Daoy (cell line): ENCODE measurements at regions not wholly inside any gene's neighbourhood (a gene's known extent, or its start where the extent isn't known, plus 50 kb on each side); places are given as distances from the start of the nearest gene placed in this dataset.
A peak's percentile ranks its signal among the peaks of the same experiment; 100 is the strongest.
"Not testable (repeated sequence)": the region's sequence is repeated elsewhere in the genome, so short reads cannot be mapped to it uniquely, and the experiment has no call there.

Source experiments
- DNase-seq: peaks from one replicate; pipeline ENCODE4 v3.0.0-alpha.2; 2015; ENCODE audit warnings: low read depth

DNA sequence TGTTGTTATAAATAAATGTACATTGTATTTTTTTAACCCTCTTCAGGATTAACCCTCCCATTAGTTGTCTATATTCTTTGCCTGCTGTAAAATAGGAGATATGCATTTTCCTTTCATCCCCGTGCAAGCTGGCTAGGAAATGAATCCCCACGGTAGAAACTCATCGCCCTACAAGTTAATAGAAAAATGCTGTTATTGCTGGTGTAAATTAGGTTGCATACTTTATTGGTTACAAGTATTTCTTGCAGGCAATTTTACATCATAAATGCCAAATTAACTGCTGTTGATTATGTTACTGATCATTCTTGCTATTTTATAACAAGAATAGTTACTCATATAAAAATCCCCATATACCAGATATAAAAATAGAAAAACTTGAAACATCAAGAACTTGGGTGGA lies 454.2 kb upstream of the KLF6 start:
- DNase-seq: no peak

- not testable (repeated sequence) for DNase-seq
Measured at GRCh38 chr10:4236905-4237304, 451.9 kb upstream of the KLF6 start.

DNA sequence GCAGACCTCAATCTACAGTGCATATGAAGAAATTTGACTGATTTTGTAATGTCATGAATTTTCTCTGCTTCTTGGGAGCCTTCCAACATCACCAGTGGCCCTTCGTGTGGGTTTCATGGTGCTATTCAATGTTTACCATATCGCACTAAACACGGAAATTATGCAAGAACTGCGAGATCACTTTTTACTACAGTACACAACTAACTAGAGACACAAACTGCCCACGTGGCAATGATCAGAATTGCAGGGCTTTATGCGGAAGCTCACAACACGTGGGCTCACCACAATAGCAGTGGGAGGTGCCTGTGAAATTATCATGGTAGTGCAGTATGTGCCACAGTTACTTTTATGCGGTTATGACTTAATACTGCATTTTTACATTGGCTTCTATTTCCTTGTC lies 449.7 kb upstream of the KLF6 start:
- peak; percentile 17 for DNase-seq

- no peak for DNase-seq
Measured at GRCh38 chr10:4231439-4231838, 446.4 kb upstream of the KLF6 start.

DNA sequence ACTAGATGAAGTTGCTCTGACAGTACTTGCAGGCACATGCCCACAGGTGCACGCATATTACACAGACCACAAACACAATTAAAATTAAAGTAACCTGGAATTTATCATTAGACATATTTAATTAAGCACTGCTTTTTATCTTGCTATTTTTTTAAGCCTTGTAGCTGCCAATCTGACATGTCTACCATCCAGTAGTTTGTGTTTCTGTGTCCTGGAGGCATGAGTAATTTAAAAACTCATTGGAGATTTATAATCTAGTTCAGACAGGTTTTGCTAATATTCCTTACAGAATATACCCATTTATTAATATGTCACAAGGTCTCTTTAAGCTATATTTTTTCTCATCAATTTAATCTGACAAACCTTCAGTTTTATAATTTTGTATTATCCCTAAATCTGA lies 445.0 kb upstream of the KLF6 start:
- DNase-seq: no peak

GRCh38 chr10:4229106-4229505 lies 444.1 kb upstream of the KLF6 start:
- no peak for DNase-seq

GRCh38 chr10:4227586-4227985 lies 442.6 kb upstream of the KLF6 start:
- DNase-seq: no peak

- no peak for DNase-seq
Measured at GRCh38 chr10:4226941-4227540, 442.0 kb upstream of the KLF6 start.

GRCh38 chr10:4224178-4224577 lies 439.2 kb upstream of the KLF6 start:
- no peak for DNase-seq

DNA sequence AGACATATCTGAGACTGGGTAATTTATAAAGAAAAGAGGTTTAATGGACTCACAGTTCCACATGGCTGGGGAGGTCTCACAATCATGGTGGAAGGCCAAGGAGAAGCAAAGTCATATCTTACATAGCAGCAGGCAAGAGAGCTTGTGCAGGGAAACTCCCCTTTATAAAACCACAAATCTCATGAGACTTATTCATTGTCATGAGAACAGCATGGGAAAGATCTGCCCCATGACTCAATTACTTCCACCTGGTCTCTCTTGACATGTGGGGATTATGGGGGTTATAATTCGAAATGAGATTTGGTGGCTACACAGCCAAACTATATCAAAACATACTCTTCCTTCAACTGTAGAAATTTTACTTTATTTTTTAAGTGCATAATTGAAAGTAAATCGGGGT lies 436.3 kb upstream of the KLF6 start:
- not testable (repeated sequence) for DNase-seq

- DNase-seq: no peak
Measured at GRCh38 chr10:4219901-4220300, 434.9 kb upstream of the KLF6 start.

- DNase-seq: no peak
Measured at GRCh38 chr10:4217653-4218052, 432.6 kb upstream of the KLF6 start.

- no peak for DNase-seq
Measured at GRCh38 chr10:4217187-4217586, 432.2 kb upstream of the KLF6 start.

DNA sequence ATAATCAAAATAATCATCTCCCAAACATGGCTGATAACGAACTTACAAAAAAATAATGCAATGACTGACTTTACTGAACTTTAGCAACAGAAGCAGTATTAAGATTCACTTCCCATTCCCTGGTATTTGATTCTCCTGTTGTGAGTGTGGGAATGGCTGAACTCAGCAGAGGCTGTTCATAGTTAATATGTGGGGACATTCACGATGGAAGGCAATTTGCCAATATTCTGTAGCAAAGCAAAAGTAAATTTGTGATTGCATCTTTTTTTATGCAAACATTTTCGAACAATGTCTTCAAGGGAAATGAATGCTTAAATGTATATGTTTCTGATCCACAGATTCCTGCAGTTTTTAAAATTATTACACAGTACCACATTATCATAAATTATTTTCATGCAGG lies 431.7 kb upstream of the KLF6 start:
- DNase-seq: no peak

- no peak for DNase-seq
Measured at GRCh38 chr10:4215963-4216575, 431.1 kb upstream of the KLF6 start.

DNA sequence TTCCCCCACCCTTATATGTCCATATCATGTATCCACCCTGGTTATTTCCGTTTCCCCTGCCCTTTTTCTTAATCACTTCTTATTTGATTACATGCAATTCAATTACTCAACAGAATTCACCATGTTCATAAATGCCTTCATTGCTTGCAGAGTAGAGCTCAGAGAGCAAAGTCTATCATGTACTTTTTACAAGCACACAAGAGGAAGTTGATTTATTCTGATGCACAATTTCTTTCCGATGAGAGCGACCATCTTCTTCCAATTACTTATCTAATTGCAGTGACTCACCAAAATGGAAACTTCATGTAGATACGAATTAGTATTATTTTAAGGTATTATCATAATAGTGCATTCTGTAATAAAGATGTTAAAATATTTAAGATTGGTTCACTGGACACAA lies 430.5 kb upstream of the KLF6 start:
- no peak for DNase-seq

DNA sequence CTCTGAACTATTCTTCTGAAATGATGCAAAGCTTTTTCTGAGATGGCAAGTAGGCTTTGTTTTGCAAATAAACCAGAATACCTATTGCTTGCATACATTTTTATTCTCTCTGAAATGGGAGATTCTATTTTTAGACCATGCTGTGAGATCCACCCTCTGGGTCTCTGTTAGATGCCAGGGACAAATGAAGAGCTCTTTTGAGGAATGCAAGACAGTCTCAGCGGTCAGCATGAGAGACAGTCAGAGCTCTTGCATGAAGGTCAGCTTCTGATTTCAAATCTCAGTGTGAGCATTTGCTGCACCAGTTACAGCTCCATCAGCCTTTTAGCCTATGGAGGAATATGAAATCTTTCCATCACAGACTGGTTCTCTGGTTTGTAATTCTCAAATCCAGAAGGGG lies 429.9 kb upstream of the KLF6 start:
- no peak for DNase-seq

- no peak for DNase-seq
Measured at GRCh38 chr10:4213441-4213840, 428.4 kb upstream of the KLF6 start.

GRCh38 chr10:4212111-4212630 lies 427.2 kb upstream of the KLF6 start:
- no peak for DNase-seq

GRCh38 chr10:4208499-4208898 lies 423.5 kb upstream of the KLF6 start:
- no peak for DNase-seq

- DNase-seq: no peak
Measured at GRCh38 chr10:4205113-4205512, 420.1 kb upstream of the KLF6 start.

DNA sequence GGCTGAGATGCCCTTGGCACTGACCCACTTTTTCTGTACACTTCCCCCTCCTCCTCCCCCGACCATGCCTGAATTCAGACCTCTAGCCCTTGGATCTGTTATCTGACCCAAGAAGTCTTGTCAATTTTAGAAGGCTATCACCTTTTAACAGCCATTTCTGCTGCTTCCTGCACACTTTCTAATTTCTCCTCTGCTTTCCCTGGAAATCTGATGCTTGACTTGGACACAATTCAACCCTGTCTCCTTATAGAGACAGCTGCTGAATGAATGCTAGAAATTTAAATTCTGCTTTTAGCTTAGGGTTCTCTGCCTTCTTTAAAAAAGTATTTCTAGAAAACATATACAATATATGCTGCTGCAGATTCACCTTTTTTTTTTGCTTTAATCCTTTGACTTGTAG lies 417.9 kb upstream of the KLF6 start:
- DNase-seq: no peak

- no peak for DNase-seq
Measured at GRCh38 chr10:4201866-4202825, 417.1 kb upstream of the KLF6 start.
